Neural progenitor cell (in vitro differentiated cells): ENCODE measurements at regions not wholly inside any gene's neighbourhood (a gene's known extent, or its start where the extent isn't known, plus 50 kb on each side); places are given as distances from the start of the nearest gene placed in this dataset.

Experiments used
- DNase-seq: peaks from one replicate; pipeline ENCODE4 v3.0.0-alpha.2; 2016; ENCODE audit warnings: low spot score
- H2AFZ ChIP-seq: fragments of 200-600 bp; sonication (generic); replicated peaks from 2 replicates; pipeline ENCODE4 v1.6.1; 2016; ENCODE audit warnings: antibody characterized with exemption
- H3F3A ChIP-seq: fragments of 200-600 bp; sonication (generic); 2 replicates; pipeline ENCODE4 v1.6.1; 2016; ENCODE audit warnings: antibody characterized with exemption, low read depth
- H3K27ac ChIP-seq: fragments of 200-600 bp; sonication (generic); 2 replicates; pipeline ENCODE4 v1.5.1; 2016; ENCODE audit warnings: mild to moderate bottlenecking
- H3K27me3 ChIP-seq: fragments of 200-600 bp; sonication (generic); 2 replicates; pipeline ENCODE4 v1.6.1; 2016; ENCODE audit warnings: mild to moderate bottlenecking, moderate library complexity
- H3K36me3 ChIP-seq: fragments of 200-600 bp; sonication (generic); 2 replicates; pipeline ENCODE4 v1.5.1; 2016
- H3K4me1 ChIP-seq: fragments of 200-600 bp; sonication (generic); 2 replicates; pipeline ENCODE4 v1.6.1; 2016; ENCODE audit warnings: mixed run types
- H3K4me2 ChIP-seq: fragments of 200-600 bp; sonication (generic); 2 replicates; pipeline ENCODE4 v1.6.1; 2016
- H3K4me3 ChIP-seq: fragments of 200-600 bp; sonication (generic); 2 replicates; pipeline ENCODE4 v1.5.1; 2016
- H3K79me2 ChIP-seq: fragments of 200-600 bp; sonication (generic); 2 replicates; pipeline ENCODE4 v1.6.1; 2016; ENCODE audit warnings: low read depth
- H3K9ac ChIP-seq: fragments of 200-600 bp; sonication (generic); 2 replicates; pipeline ENCODE4 v1.6.1; 2016
- H3K9me3 ChIP-seq: fragments of 200-600 bp; sonication (generic); 2 replicates; pipeline ENCODE4 v1.5.1; 2016; ENCODE audit warnings: low read depth
- H4K20me1 ChIP-seq: fragments of 200-600 bp; sonication (generic); 2 replicates; pipeline ENCODE4 v1.6.1; 2016; ENCODE audit warnings: low read depth
- H3K27ac Mint-ChIP-seq: 3 replicates; pipeline ENCODE4 v1.8.0; 2021; ENCODE audit warnings: mixed read lengths
- H3K27me3 Mint-ChIP-seq: 2 replicates; pipeline ENCODE4 v1.8.0; 2022; ENCODE audit warnings: low read depth, mild to moderate bottlenecking, inconsistent platforms, moderate library complexity, mixed read lengths; ENCODE audit not compliant: insufficient read depth
- H3K36me3 Mint-ChIP-seq: 3 replicates; pipeline ENCODE4 v1.8.0; 2021; ENCODE audit warnings: mixed read lengths
- H3K4me1 Mint-ChIP-seq: 3 replicates; pipeline ENCODE4 v1.8.0; 2021; ENCODE audit warnings: mixed read lengths
- H3K4me3 Mint-ChIP-seq: 3 replicates; pipeline ENCODE4 v1.8.0; 2021; ENCODE audit warnings: mild to moderate bottlenecking, moderate library complexity, mixed read lengths
- H3K9me3 Mint-ChIP-seq: 3 replicates; pipeline ENCODE4 v1.8.0; 2020; ENCODE audit warnings: mixed read lengths
- EZH2 ChIP-seq: fragments of 200-600 bp; sonication (generic); IDR thresholded peaks from 2 replicates; pipeline ENCODE4 v1.6.1; 2017; ENCODE audit warnings: antibody characterized with exemption, mild to moderate bottlenecking, moderate library complexity
- EZH2phosphoT487 ChIP-seq: fragments of 200-600 bp; sonication (generic); IDR thresholded peaks from 2 replicates; pipeline ENCODE4 v1.6.1; 2017; ENCODE audit warnings: antibody characterized with exemption
- TF ChIP-seq, protein P1 (sequence below): fragments of 200-600 bp; sonication (generic); IDR thresholded peaks from 2 replicates; pipeline ENCODE4 v1.5.1; 2017; ENCODE audit warnings: antibody characterized with exemption, mild to moderate bottlenecking

DNA sequence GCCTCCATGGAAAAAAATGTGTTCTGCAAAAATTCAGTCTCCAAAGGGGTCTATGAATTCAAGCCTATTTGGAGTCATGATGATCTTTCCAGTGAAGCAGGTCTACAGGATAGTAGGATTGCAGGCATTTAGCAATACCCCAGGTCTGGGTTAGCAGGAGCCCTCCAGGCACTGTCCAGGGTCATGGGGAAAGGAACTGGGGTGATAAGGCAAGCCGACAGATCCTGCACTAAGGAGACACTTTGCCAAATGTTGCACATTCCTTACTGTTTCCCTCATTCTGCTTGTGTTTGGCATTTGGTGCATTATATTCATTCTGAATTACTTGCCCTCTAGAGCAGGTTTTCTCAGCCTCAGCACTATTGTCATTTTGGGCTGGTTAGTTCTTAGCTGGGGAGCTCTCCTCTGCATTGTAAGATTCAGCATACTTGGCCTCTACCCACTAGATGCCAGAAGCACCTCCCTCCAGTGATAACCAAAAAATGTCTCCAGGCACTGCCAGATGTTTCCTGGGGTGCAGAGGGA lies 333.3 kb upstream of the PLXNA2 start:
- H3K27ac ChIP-seq, result no peak overlapping the region
- H3K4me1 Mint-ChIP-seq, result peaks cover 17% of the 10 kb centered on the region
- no peak overlapping the region for H3K4me3 ChIP-seq
- H3K27ac Mint-ChIP-seq, result no peak overlapping the region
- H3K27me3 ChIP-seq, result no peaks in the 10 kb centered on the region
- TF ChIP-seq, protein P1, sequence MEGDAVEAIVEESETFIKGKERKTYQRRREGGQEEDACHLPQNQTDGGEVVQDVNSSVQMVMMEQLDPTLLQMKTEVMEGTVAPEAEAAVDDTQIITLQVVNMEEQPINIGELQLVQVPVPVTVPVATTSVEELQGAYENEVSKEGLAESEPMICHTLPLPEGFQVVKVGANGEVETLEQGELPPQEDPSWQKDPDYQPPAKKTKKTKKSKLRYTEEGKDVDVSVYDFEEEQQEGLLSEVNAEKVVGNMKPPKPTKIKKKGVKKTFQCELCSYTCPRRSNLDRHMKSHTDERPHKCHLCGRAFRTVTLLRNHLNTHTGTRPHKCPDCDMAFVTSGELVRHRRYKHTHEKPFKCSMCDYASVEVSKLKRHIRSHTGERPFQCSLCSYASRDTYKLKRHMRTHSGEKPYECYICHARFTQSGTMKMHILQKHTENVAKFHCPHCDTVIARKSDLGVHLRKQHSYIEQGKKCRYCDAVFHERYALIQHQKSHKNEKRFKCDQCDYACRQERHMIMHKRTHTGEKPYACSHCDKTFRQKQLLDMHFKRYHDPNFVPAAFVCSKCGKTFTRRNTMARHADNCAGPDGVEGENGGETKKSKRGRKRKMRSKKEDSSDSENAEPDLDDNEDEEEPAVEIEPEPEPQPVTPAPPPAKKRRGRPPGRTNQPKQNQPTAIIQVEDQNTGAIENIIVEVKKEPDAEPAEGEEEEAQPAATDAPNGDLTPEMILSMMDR, result no peak
- TF ChIP-seq EZH2, result no peak
- no peak for TF ChIP-seq EZH2phosphoT487
- H3K4me2 ChIP-seq, result no peak overlapping the region
- no peak overlapping the region for H2AFZ ChIP-seq
- H4K20me1 ChIP-seq, result no peaks in the 10 kb centered on the region
- H3K4me3 Mint-ChIP-seq, result no peak overlapping the region
- no peak for DNase-seq
- no peaks in the 10 kb centered on the region for H3K4me1 ChIP-seq
- H3K27me3 Mint-ChIP-seq, result peaks cover 2% of the 10 kb centered on the region
- no peaks in the 10 kb centered on the region for H3K9me3 ChIP-seq
- no peak overlapping the region for H3K9ac ChIP-seq
- H3K36me3 Mint-ChIP-seq, result no peaks in the 10 kb centered on the region
- H3K9me3 Mint-ChIP-seq, result no peaks in the 10 kb centered on the region
- H3F3A ChIP-seq, result no peaks in the 10 kb centered on the region
- H3K36me3 ChIP-seq, result no peaks in the 10 kb centered on the region
- no peaks in the 10 kb centered on the region for H3K79me2 ChIP-seq

- no peaks in the 10 kb centered on the region for H3K4me1 ChIP-seq
- H3K27me3 ChIP-seq, result no peaks in the 10 kb centered on the region
- no peaks in the 10 kb centered on the region for H3K79me2 ChIP-seq
- H3K9me3 Mint-ChIP-seq, result no peaks in the 10 kb centered on the region
- peaks cover 5% of the 10 kb centered on the region for H3K27me3 Mint-ChIP-seq
- no peak overlapping the region for H3K27ac ChIP-seq
- H3K4me1 Mint-ChIP-seq, result peaks cover 25% of the 10 kb centered on the region
- H2AFZ ChIP-seq, result no peak overlapping the region
- TF ChIP-seq EZH2phosphoT487 (no peak), EZH2 (no peak)
- TF ChIP-seq, protein P1, result no peak
- no peak overlapping the region for H3K9ac ChIP-seq
- no peaks in the 10 kb centered on the region for H3F3A ChIP-seq
- H3K36me3 ChIP-seq, result no peaks in the 10 kb centered on the region
- no peak overlapping the region for H3K27ac Mint-ChIP-seq
- no peak overlapping the region for H3K4me2 ChIP-seq
- DNase-seq, result no peak
- no peaks in the 10 kb centered on the region for H4K20me1 ChIP-seq
- no peak overlapping the region for H3K4me3 ChIP-seq
- H3K4me3 Mint-ChIP-seq, result no peak overlapping the region
- H3K36me3 Mint-ChIP-seq, result no peaks in the 10 kb centered on the region
- no peaks in the 10 kb centered on the region for H3K9me3 ChIP-seq
Measured at GRCh38 chr1:208581209-208581608, 337.0 kb upstream of the PLXNA2 start.

GRCh38 chr1:208581667-208582066 lies 337.5 kb upstream of the PLXNA2 start:
- H4K20me1 ChIP-seq, result no peaks in the 10 kb centered on the region

More at GRCh38 chr1:208581667-208582066, 337.5 kb upstream of the PLXNA2 start:
- no peaks in the 10 kb centered on the region for H3K79me2 ChIP-seq
- no peak overlapping the region for H3K27ac Mint-ChIP-seq
- no peak for DNase-seq
- no peaks in the 10 kb centered on the region for H3K9me3 Mint-ChIP-seq
- no peak overlapping the region for H3K27ac ChIP-seq
- TF ChIP-seq EZH2phosphoT487 (no peak), EZH2 (no peak)
- TF ChIP-seq, protein P1, result no peak
- no peak overlapping the region for H3K4me2 ChIP-seq
- H3K27me3 ChIP-seq, result no peaks in the 10 kb centered on the region
- no peaks in the 10 kb centered on the region for H3K4me1 ChIP-seq
- no peak overlapping the region for H3K9ac ChIP-seq
- no peak overlapping the region for H2AFZ ChIP-seq
- no peaks in the 10 kb centered on the region for H3K36me3 Mint-ChIP-seq
- H3K4me1 Mint-ChIP-seq, result peaks cover 22% of the 10 kb centered on the region
- H3K4me3 ChIP-seq, result no peak overlapping the region
- no peaks in the 10 kb centered on the region for H3K9me3 ChIP-seq
- no peak overlapping the region for H3K4me3 Mint-ChIP-seq
- no peaks in the 10 kb centered on the region for H3K36me3 ChIP-seq
- H3K27me3 Mint-ChIP-seq, result peaks cover 5% of the 10 kb centered on the region
- no peaks in the 10 kb centered on the region for H3F3A ChIP-seq
